Retinal pigment epithelial cell (primary cell): ENCODE measurements at regions not wholly inside any gene's neighbourhood (a gene's known extent, or its start where the extent isn't known, plus 50 kb on each side); places are given as distances from the start of the nearest gene placed in this dataset.

Source experiments
- DNase-seq: peaks from one replicate; pipeline ENCODE4 v3.0.0-alpha.2; 2010; ENCODE audit warnings: low read depth
- H3K4me3 ChIP-seq: 2 replicates; pipeline ENCODE4 v1.5.1; 2011; ENCODE audit warnings: mild to moderate bottlenecking, low read length, control low read depth, moderate library complexity
- TF ChIP-seq, protein P1 (sequence below): conservative IDR thresholded peaks from 2 replicates; pipeline ENCODE4 v1.5.1; 2011; ENCODE audit warnings: low read depth, low read length, control low read depth, inconsistent platforms

DNA sequence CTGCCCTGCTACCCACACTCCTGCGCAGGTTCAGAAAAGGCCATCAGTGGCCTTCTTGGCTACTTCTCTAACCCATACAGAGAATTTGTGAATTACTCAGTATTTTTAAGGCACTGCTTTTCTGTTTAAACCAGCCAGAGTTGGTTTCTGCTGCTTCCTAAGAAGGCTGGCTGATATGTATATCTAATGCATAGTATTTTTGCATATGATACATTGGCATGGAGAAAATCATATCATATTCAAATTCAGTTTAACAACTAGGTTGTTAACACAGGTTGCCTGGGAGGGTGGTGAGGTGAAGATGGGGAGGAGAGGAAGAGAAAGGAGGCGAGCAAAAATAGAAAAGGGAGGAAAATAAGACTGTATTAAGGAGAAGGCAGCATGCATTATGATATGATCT, 132.8 kb upstream of the ADPGK start:
- TF ChIP-seq, protein P1, sequence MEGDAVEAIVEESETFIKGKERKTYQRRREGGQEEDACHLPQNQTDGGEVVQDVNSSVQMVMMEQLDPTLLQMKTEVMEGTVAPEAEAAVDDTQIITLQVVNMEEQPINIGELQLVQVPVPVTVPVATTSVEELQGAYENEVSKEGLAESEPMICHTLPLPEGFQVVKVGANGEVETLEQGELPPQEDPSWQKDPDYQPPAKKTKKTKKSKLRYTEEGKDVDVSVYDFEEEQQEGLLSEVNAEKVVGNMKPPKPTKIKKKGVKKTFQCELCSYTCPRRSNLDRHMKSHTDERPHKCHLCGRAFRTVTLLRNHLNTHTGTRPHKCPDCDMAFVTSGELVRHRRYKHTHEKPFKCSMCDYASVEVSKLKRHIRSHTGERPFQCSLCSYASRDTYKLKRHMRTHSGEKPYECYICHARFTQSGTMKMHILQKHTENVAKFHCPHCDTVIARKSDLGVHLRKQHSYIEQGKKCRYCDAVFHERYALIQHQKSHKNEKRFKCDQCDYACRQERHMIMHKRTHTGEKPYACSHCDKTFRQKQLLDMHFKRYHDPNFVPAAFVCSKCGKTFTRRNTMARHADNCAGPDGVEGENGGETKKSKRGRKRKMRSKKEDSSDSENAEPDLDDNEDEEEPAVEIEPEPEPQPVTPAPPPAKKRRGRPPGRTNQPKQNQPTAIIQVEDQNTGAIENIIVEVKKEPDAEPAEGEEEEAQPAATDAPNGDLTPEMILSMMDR, result no peak
- DNase-seq, result no peak
- H3K4me3 ChIP-seq, result no peak overlapping the region

DNA sequence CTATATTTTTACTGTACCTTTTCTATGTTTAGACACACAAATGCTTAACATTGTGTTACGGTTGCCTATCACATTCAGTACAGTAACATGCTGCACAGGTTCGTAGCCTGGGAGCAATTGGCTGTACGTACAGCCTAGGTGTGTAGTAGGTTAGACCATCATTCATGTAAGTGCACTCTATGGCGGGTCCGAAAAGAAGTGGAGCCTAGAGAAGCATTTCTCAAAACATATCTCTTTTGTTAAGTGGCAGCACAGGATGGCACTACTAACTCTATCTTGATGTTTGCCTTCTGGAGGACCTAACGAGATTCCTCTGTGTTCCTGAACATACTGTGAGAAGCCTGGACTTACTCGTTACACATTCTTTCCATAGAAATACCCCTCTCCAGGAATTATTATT, 132.3 kb upstream of the ADPGK start:
- no peak for DNase-seq
- TF ChIP-seq, protein P1, result no peak
- no peak overlapping the region for H3K4me3 ChIP-seq

DNA sequence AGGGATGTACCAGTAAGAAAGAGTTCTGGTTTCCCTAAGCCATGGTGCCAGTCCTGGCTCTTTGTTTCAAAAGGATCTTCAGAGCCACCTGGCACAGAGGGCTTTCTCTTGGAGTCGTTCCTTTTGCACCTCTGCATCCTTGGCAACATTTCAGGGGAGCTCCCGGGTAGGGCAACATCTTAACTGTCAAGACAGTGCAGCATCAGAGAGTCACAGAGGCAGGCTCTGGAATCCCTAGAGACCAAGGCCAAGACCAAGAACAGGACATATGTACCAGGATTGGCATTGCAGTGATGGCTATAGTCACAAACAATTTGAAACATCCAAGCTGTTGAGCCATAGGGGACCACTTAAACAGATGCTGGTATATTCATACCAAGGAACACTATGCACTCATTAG, 129.4 kb upstream of the ADPGK start:
- no peak overlapping the region for H3K4me3 ChIP-seq
- no peak for DNase-seq
- TF ChIP-seq, protein P1, result no peak

DNA sequence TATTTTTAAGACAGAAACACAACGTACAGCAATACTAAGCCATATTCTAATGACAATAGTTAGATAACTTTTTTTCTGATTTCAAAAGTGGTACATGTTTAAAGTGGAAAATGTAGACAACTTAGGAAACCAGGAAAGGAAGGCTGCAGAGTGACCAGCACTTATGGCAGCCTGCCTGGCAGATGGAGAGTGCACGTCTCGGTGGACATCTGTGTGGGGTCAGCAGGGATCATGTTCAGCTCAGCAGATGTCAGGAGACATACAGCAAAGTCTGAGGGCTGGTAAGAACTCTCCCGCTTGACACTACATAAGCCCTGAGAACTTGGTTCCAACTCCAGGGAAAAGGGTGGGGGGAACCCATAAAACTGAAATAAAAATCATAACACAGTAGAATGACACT, 128.6 kb upstream of the ADPGK start:
- DNase-seq, result no peak
- H3K4me3 ChIP-seq, result no peak overlapping the region
- TF ChIP-seq, protein P1, result no peak

DNA sequence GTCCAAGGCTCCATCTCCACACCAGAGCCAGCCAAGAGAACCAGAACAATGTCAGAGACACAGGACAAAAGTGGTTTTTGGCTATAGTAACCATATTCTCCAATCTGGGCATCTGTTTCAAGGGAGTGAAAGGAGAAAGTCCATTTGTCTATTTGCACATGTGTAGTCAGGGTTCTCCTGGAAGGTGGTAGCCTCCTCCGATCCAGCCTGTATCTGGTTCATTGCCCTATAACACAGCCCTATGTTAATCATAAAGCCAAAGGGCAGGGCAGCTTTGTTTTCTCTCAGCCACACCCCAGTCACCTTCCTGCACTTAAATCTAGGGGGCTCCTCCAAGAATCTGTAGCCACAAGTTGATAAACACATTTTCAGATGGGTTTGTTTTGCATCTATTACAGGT, 128.1 kb upstream of the ADPGK start:
- TF ChIP-seq, protein P1, result no peak
- no peak for DNase-seq
- H3K4me3 ChIP-seq, result no peak overlapping the region

DNA sequence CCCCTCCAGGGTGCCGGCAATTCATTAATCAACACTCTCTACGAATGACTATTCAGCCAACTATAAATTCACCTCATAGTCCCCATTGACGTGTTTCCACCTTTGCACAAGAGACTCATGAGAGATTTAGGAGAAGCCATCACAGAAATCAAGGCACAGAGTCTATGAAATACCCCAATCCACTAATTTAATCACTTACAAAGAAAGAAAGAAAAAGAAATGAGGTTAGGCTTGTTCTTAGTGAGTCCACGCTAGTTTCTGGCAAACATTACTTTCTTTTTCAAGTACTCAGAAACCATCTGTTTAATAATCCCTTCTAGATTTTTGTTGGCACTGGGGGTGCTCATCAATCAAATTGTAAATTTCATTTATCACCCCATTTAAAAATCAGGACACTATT, 125.2 kb upstream of the ADPGK start:
- DNase-seq, result no peak
- H3K4me3 ChIP-seq, result no peak overlapping the region
- TF ChIP-seq, protein P1, result no peak

DNA sequence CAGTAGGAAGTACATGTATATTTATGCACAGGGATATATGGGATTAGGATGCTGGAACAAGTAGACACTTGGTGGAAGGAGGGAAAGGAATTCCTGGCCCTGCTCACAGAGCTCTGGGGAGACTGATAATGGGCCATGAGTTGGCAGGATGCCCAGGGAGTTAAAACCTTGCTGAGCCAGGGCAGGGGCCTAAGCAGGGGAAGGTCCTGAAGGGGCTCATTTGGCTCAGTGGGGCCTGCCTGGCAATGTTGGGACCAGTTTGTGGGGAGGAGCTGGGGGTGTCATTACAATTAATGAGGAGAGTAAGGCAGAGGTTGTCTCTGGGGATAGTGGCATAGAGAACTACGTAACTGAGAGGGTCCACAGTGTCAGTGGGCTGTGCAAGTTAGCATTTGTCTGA, 124.2 kb upstream of the ADPGK start:
- H3K4me3 ChIP-seq, result no peak overlapping the region
- peak; percentile 19 for DNase-seq
- TF ChIP-seq, protein P1, result no peak
